ENCODE measurements at regions not wholly inside any gene's neighbourhood (a gene's known extent, or its start where the extent isn't known, plus 50 kb on each side); places are given as distances from the start of the nearest gene placed in this dataset.

- TF ChIP-seq CTCF (IDR thresholded peaks at IDR 0.05) (no peak), POLR2AphosphoS5 (IDR thresholded peaks at IDR 0.05; ENCODE audit: insufficient read depth in 1 of 2, low read depth in 1 of 2) (no peak)
These were observed 1778.0 kb downstream of the LRRC4C start for GRCh38 chr11:39681428-39681827.
